ENCODE measurements at regions not wholly inside any gene's neighbourhood (a gene's known extent, or its start where the extent isn't known, plus 50 kb on each side); places are given as distances from the start of the nearest gene placed in this dataset.
"Not testable (repeated sequence)": the region's sequence is repeated elsewhere in the genome, so short reads cannot be mapped to it uniquely, and the experiment has no call there.

- DNase-seq = no peak
These were observed 226.6 kb upstream of the HES1 start for GRCh38 chr3:193909387-193909786.

GRCh38 chr3:193910310-193910709, 225.6 kb upstream of the HES1 start:
- DNase-seq = no peak

GRCh38 chr3:193910886-193911738, 224.8 kb upstream of the HES1 start:
- DNase-seq = no peak

- no peak for DNase-seq
These were observed 224.1 kb upstream of the HES1 start for GRCh38 chr3:193911784-193912340.

- DNase-seq = no peak
These were observed 223.2 kb upstream of the HES1 start for GRCh38 chr3:193912621-193913178.

GRCh38 chr3:193914602-193915001, 221.3 kb upstream of the HES1 start:
- DNase-seq = no peak

GRCh38 chr3:193915099-193915498, 220.8 kb upstream of the HES1 start:
- no peak for DNase-seq

- no peak for DNase-seq
These were observed 220.3 kb upstream of the HES1 start for GRCh38 chr3:193915613-193916012.

GRCh38 chr3:193917158-193917557, 218.8 kb upstream of the HES1 start:
- DNase-seq = no peak

GRCh38 chr3:193921465-193921864, 214.5 kb upstream of the HES1 start:
- DNase-seq = no peak

- no peak for DNase-seq
These were observed 213.7 kb upstream of the HES1 start for GRCh38 chr3:193922034-193922774.

GRCh38 chr3:193923958-193924357, 212.0 kb upstream of the HES1 start:
- DNase-seq = not testable (repeated sequence)

- not testable (repeated sequence) for DNase-seq
These were observed 209.9 kb upstream of the HES1 start for GRCh38 chr3:193926071-193926470.

- DNase-seq = not testable (repeated sequence)
These were observed 208.3 kb upstream of the HES1 start for GRCh38 chr3:193927413-193928206.

- DNase-seq = no peak
These were observed 207.4 kb upstream of the HES1 start for GRCh38 chr3:193928354-193929209.

- no peak for DNase-seq
These were observed 206.6 kb upstream of the HES1 start for GRCh38 chr3:193929373-193929772.

- DNase-seq = no peak
These were observed 205.9 kb upstream of the HES1 start for GRCh38 chr3:193929921-193930646.

- no peak for DNase-seq
These were observed 203.8 kb upstream of the HES1 start for GRCh38 chr3:193932136-193932535.

- no peak for DNase-seq
These were observed 203.4 kb upstream of the HES1 start for GRCh38 chr3:193932576-193932975.

- DNase-seq = no peak
These were observed 202.5 kb upstream of the HES1 start for GRCh38 chr3:193933451-193933850.

- DNase-seq = no peak
These were observed 200.0 kb upstream of the HES1 start for GRCh38 chr3:193935916-193936315.

Measured in NCI-H187 treated with DMSO at 0.1 percent for 48 hours (cell line).